Transverse colon (tissue), 4 donors: ENCODE measurements at regions not wholly inside any gene's neighbourhood (a gene's known extent, or its start where the extent isn't known, plus 50 kb on each side); places are given as distances from the start of the nearest gene placed in this dataset.

Experiments used
- CTCF ChIP-seq, 5 experiments: fragments of 200-600 bp in 3 of 5; fragments of 450-650 bp in 2 of 5; sonication (generic) in 3 of 5; IDR thresholded peaks; 1 replicate in 2 of 5; 2 replicates in 3 of 5; pipeline ENCODE4 v1.5.1; 2016 to 2017; ENCODE audit warnings: antibody characterized with exemption in 5 of 5, inconsistent platforms in 3 of 5, mild to moderate bottlenecking in 2 of 5, moderate library complexity in 1 of 5
- POLR2AphosphoS5 ChIP-seq, 3 donors: sonication (generic); formaldehyde crosslinking; IDR thresholded peaks; one replicate each; pipeline ENCODE4 v1.6.1; 2016; ENCODE audit warnings: antibody characterized with exemption in 3 of 3

- no peak for TF ChIP-seq CTCF (IDR thresholded peaks at IDR 0.05)
- TF ChIP-seq POLR2AphosphoS5 (IDR thresholded peaks at IDR 0.05), result no peak
Observed at GRCh38 chr1:38394303-38394702, 347.7 kb upstream of the POU3F1 start.
